Motor neuron (in vitro differentiated cells): ENCODE measurements at regions not wholly inside any gene's neighbourhood (a gene's known extent, or its start where the extent isn't known, plus 50 kb on each side); places are given as distances from the start of the nearest gene placed in this dataset.

Experiments used
- ATAC-seq, 8 experiments: fragments of 200-7000 bp; cut with Tn5 transposase; replicated peaks in 6 of 8; 2 replicates each; pipeline ENCODE4 v1.8.0; 2021; ENCODE audit warnings: mild to moderate bottlenecking in 8 of 8, moderate library complexity in 8 of 8
- H3K27ac ChIP-seq, 2 donors: fragments of 250-450 bp; sonication (Bioruptor Pico); 2 replicates each; pipeline ENCODE4 v1.9.0; 2021; ENCODE audit warnings: antibody characterized with exemption in 2 of 2, mild to moderate bottlenecking in 2 of 2, moderate library complexity in 1 of 2
- H3K4me1 ChIP-seq, 2 donors: fragments of 250-450 bp; sonication (Bioruptor Pico); replicated peaks in 1 of 2; 2 replicates each; pipeline ENCODE4 v1.6.1; 2021; ENCODE audit warnings: antibody characterized with exemption in 2 of 2, mild to moderate bottlenecking in 2 of 2, moderate library complexity in 1 of 2
- H3K4me3 ChIP-seq, 5 donors: fragments of 250-450 bp; sonication (Bioruptor Pico); 2 replicates each; pipeline ENCODE4 v1.9.0; 2021; ENCODE audit warnings: antibody characterized with exemption in 5 of 5, mild to moderate bottlenecking in 5 of 5, moderate library complexity in 4 of 5
- WGBS, 10 experiments: fragments of 450-650 bp; shearing (Covaris generic); methylation state at CpG; one replicate each; pipeline ENCODE4 v1.0.0; 2022; 5-methylcytosine and 5-hydroxymethylcytosine counted together
- in situ Hi-C, 9 experiments: fragments of 400-800 bp; cut with MboI; loops; one replicate each; pipeline ENCODE4 v1.15.0; 2021; ENCODE audit warnings: low sequenced_read_pairs in 9 of 9, low pct_unique_long_range_greater_than_20kb in 2 of 9; ENCODE audit not compliant: unreplicated experiment in 9 of 9

DNA sequence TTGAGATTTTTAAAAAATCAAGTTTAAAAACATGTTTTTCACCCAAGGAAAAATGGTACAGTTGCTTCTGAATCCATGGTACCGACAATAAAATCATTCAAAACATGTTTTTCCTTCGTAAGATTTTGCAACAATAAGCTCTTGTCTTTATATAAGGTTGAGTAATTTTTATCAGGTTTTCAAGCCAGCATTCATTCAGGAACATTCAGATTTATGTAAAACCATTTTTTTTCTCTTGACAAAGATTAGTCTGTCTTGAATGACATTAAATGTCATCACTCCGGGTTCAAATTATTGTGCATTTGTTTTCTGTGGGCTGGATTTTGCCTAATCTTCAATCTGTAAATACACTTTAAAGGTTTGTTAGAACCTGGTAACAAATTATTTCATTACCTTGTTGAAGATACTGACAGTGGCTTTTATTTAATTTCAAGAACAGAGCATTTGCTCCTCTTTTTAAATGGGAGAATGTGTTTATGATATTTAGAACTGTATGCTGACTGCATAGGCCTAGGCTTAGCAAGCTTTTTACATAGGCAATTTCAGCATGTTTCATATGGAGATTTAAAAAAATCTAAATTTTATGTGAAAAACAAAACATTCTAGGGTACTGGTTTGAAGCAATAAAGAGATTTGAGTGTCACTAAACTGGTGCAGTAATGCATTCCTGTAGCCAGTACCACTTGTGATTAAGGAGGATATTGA is 336.4 kb upstream of the HAND2 start:
- no peaks in the 10 kb centered on the region for H3K4me1 ChIP-seq
- no peak overlapping the region for H3K4me3 ChIP-seq
- no peak overlapping the region for H3K27ac ChIP-seq
- in situ Hi-C loops, result no loop called here
- ATAC-seq, result peak in 3 of 8 experiments; percentile 30 to 93 (median 42)
- 0 to 100% (median 92%) methylated on average over 2 to 3 of the region's 3 CpGs for WGBS, 10 experiments

DNA sequence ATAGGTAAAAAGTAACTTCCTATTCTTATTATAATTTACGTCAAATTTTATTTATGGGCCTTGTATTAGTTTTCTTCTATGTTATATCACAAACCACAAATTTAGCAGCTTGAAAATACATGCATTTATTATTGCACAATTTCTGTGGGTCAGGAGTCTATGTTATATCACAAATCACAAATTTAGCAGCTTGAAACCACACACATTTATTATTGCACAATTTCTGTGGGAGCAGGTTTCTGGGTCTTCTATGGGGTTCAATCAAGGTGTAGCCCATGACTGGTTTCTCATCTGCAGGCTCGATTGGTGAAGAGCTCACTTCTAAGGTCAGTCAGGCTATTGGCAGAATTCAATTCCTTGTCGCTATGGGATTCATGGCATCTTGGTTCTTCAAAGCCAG is 332.7 kb upstream of the HAND2 start:
- 0 to 100% (median 80%) methylated on average over 1 to 3 of the region's 3 CpGs for WGBS, 10 experiments
- H3K27ac ChIP-seq, result no peak overlapping the region
- in situ Hi-C loops, result no loop called here
- peaks cover 4 to 8% of the 10 kb centered on the region in 2 donors for H3K4me1 ChIP-seq
- no peak overlapping the region for H3K4me3 ChIP-seq
- no peak for ATAC-seq

DNA sequence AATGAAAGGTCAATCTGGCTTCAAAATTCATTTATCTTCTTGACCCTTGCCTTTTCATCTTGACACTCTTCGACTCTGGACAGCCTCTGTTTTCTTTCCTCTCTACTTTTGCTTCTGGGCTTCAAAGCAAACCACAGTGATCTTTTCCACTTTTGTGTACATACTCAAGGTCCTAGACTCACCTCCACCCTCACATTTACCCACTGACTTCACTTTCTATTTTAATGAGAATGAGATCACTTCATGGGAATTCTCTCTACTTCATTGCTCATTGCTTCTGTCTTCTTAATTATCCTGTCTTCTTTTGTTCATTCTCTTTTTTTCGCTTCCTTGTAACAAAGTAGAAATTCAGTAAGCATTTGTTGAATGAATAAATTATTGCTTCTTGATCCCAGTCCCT is 330.1 kb upstream of the HAND2 start:
- 8 to 62% (median 32%) methylated on average over 1 to 2 of the region's 2 CpGs for WGBS, 10 experiments
- H3K4me1 ChIP-seq, result peaks cover 4 to 8% of the 10 kb centered on the region in 2 donors
- no peak overlapping the region for H3K4me3 ChIP-seq
- in situ Hi-C loops, result no loop called here
- no peak overlapping the region for H3K27ac ChIP-seq
- ATAC-seq, result peak in 4 of 8 experiments; percentile 26 to 66 (median 46)

DNA sequence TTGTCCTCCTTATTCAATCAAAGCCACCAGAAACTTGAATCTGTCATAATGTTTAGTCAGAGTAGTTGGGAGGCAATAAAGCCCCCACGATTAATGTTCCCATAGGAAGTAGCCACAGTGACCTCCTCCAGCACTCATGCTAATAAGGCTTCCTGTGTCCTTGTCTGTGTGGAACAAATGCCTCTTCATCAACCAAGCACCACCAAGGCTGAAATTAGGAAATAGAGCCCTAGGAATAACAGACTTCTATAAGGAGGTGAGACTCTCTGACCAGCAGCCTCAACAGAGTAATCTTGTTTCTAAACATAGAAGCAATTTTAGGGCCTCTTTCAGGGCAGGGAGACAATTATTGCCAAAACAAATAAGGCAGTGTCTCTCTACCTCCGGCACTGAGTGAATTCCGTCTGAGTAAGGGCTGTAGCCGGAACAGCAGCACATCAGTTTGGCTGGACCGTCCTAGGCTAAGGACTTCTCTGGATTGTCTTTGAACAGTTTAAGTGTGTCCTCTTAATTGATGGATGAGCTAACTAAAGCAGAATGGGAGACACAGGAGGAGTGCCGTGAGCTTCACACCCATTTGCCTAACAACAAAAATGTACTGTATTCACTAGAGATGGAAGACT is 329.2 kb upstream of the HAND2 start:
- in situ Hi-C loops, result no loop called here
- Histone ChIP-seq H3K4me1 (peaks cover 4 to 8% of the 10 kb centered on the region in 2 donors), H3K27ac (no peak overlapping the region), H3K4me3 (no peak overlapping the region)
- peak in 2 of 8 experiments; percentile 18 to 23 for ATAC-seq
- WGBS, 10 experiments, result 13 to 48% (median 30%) methylated on average over 2 to 6 of the region's 6 CpGs; no CpG with 5 or more reads in 1 of the 10 experiments

DNA sequence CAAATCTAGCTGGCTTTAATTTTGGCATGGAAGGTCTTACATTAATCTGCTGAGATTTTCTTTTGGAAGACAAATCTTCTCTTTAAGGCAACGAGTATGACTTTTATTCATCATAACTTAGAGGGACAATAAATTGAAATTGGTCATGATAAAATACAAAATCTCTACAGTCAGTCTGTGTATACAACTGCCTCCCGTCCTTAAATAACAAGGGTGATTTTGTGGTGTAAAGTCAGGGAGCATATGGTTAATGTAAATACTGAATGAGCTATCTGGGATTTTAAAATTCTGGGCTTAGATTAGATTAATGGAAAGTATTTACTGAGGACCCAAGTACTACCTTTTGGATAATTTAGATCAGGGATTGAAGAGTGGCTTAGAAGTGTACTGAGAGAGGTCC is 328.4 kb upstream of the HAND2 start:
- ATAC-seq, result no peak
- in situ Hi-C loops, result no loop called here
- Histone ChIP-seq H3K4me1 (peaks cover 4 to 8% of the 10 kb centered on the region in 2 donors), H3K27ac (no peak overlapping the region), H3K4me3 (no peak overlapping the region)
- 19 to 100% (median 76%) methylated on average over 1 to 2 of the region's 2 CpGs; no CpG with 5 or more reads in 1 of the 10 experiments for WGBS, 10 experiments

DNA sequence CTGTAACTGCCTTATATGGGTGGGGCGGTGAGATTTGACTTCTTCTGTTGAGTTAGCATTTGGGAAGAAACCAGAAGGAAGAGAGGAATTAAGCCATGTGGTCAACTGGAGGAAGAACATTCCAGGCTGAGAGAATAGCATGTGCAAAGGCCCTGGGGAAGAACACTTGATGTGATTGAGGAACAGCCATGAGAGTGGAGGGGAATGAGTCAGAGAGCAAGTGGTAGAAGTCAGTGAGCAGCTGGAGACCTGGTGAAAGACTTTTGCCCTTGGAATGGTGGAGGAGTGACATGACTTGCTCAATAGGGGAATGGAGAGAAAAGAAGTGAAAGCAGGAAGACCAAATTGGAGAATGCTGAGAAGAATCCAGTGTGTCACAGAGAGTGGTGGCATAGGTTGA is 327.8 kb upstream of the HAND2 start:
- no peak for ATAC-seq
- H3K4me1 ChIP-seq, result peaks cover 4 to 8% of the 10 kb centered on the region in 2 donors
- in situ Hi-C loops, result no loop called here
- no peak overlapping the region for H3K4me3 ChIP-seq
- WGBS, 10 experiments, result 13 to 100% (median 60%) methylated on average over 1 of the region's 1 CpG; no CpG with 5 or more reads in 5 of the 10 experiments
- H3K27ac ChIP-seq, result no peak overlapping the region

DNA sequence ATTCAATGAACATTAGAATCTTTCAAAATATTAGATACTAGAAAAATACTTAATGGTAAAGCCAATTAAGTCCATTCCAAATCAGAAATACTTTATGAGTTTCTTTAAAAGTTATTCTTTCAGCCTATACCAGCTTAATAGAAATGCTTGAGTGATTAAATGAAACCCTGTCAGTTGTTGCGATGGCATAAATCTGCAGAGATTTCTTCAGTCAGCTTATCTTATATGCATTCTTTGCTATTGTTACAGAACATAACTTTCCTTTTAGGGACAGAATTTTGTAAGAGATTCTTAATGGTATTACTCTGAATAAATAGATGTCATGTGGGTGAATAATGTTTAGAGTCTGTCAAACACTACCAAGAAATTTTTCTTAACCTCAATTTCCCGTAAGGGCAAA is 325.0 kb upstream of the HAND2 start:
- WGBS, 10 experiments, result 50 to 100% (median 93%) methylated on average over 1 to 2 of the region's 2 CpGs; no CpG with 5 or more reads in 1 of the 10 experiments
- no peak for ATAC-seq
- Histone ChIP-seq H3K4me1 (peaks cover 4 to 8% of the 10 kb centered on the region in 2 donors), H3K27ac (no peak overlapping the region), H3K4me3 (no peak overlapping the region)
- in situ Hi-C loops, result no loop called here

DNA sequence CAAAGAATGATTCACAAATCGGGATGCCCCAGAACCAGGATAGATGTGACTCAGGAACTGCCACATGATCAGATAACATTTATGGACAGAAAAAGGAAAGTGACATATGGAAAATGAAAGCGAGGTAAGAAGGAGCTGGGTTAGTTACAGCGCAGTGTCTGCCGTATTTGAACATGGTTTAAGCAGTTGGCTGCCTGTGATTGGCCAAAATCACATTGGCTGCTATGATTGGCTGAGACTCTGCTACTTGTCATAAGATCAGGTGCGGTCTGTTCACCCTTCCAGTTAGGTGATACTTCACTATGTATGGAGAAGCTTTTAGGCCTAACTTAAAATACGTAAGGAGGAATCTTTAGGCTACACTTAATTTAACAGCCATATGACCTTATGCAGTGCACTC is 322.7 kb upstream of the HAND2 start:
- ATAC-seq, result no peak
- no peaks in the 10 kb centered on the region for H3K4me1 ChIP-seq
- H3K27ac ChIP-seq, result no peak overlapping the region
- H3K4me3 ChIP-seq, result no peak overlapping the region
- 65 to 100% (median 94%) methylated on average over 2 to 6 of the region's 6 CpGs for WGBS, 10 experiments
- in situ Hi-C loops, result no loop called here

DNA sequence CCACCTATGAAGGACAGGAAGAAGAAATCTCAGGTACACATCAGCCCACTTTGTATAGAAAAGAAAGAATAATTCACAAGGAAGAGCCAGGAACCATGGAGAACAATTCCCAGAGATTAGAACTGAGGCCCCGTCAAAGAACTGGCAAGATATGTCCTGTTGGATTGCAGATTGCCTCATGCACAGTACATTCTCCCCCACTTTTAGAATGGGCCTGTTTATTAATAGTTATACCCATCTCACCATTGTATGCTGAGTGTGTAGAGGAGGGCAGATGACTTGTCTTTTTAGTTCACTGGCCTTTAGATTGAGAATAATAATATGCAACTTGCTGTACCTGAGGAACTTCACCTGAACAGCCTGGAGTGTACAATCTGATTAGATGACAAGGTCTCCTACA is 315.6 kb upstream of the HAND2 start:
- in situ Hi-C loops, result no loop called here
- Histone ChIP-seq H3K4me1 (no peaks in the 10 kb centered on the region), H3K27ac (no peak overlapping the region), H3K4me3 (no peak overlapping the region)
- ATAC-seq, result no peak
- WGBS, 10 experiments, result 33 to 100% (median 90%) methylated on average over 1 of the region's 1 CpG; no CpG with 5 or more reads in 4 of the 10 experiments

DNA sequence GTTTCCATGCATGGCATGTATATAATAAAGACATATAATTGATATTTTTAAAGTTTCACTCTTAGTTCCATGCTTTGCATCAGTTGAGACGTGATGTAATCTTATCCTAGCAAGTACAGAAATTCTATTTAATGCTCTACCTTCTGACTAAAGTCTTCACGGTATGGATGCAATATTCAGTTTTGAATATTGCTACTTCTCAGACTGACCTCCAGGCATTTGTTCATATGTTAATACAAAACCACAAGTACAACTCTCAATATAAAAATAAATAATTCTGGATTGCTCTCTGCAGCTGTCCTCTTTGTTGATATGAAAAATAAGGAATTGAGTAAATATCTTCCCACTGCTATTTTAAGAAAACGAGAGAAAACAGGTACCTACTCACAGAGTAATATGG is 309.8 kb upstream of the HAND2 start:
- H3K4me3 ChIP-seq, result no peak overlapping the region
- WGBS, 10 experiments, result 0 to 90% (median 71%) methylated on average over 1 to 3 of the region's 3 CpGs; no CpG with 5 or more reads in 1 of the 10 experiments
- H3K4me1 ChIP-seq, result no peaks in the 10 kb centered on the region
- H3K27ac ChIP-seq, result no peak overlapping the region
- ATAC-seq, result peak in 3 of 8 experiments; percentile 74 to 98 (median 86)
- in situ Hi-C loops, result no loop called here

DNA sequence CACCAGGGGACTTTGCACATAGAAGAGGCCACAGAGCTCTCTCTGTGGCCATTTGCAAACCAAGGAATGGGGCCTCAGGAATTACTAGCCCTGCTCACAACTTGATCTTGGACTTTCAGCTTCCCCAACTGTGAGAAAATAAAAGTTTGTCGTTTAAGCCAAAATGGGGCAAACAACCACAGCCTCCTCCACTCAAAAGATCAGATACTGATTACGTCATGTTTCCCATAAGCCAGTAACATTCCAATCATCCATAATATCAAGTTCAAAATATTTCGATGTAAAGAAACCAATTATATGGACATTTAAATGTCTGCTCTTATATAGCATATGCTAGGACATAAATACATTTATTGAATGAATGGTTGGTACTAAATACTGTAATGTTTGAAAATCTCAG is 307.5 kb upstream of the HAND2 start:
- H3K27ac ChIP-seq, result no peak overlapping the region
- 31 to 90% (median 71%) methylated on average over 1 to 3 of the region's 3 CpGs; no CpG with 5 or more reads in 1 of the 10 experiments for WGBS, 10 experiments
- H3K4me3 ChIP-seq, result no peak overlapping the region
- ATAC-seq, result no peak
- no peaks in the 10 kb centered on the region for H3K4me1 ChIP-seq
- in situ Hi-C loops, result no loop called here

DNA sequence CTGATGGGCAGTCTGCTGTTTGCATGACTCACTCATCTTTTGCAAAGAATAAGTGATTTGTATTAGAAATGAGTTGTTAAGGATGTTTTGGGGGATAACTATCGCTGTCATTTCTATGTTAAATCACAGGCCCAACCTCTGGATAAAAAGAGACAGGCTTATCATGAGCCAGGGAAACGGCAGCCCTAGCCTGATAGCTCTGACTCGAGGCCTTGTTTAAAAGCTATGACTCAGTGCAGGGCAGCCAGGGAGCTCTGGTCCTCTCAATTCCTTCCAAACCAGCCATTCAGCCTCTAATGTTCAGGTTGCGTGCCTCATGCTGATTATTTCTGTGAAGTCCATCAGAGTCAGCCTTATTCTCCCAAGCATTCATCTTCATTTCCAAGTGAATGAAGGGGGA is 305.9 kb upstream of the HAND2 start:
- ATAC-seq, result peak in 6 of 8 experiments; percentile 38 to 100 (median 100)
- Histone ChIP-seq H3K4me1 (no peaks in the 10 kb centered on the region), H3K27ac (no peak overlapping the region), H3K4me3 (no peak overlapping the region)
- WGBS, 10 experiments, result 0 to 100% (median 35%) methylated on average over 1 to 4 of the region's 4 CpGs; no CpG with 5 or more reads in 4 of the 10 experiments
- in situ Hi-C loops, result no loop called here

DNA sequence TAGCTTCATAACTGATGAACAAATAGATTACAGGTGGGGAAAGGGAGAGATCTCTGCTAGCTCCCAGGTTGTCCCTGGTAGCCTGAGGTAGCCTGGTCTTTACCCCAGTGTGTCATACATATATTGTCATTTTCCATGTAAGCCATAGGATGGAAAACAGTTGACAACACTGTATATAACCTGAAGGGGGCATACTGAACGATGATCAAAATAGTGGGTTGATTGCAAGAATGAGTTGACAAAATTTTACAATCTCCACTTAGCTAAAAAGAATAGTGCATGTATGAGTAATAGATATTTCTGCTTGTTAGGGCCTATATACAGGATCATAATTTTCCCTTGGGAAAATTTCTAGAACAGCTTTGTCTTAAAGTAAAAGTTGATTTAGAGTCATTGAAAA is 304.1 kb upstream of the HAND2 start:
- ATAC-seq, result no peak
- H3K27ac ChIP-seq, result no peak overlapping the region
- in situ Hi-C loops, result no loop called here
- no peak overlapping the region for H3K4me3 ChIP-seq
- 20 to 100% (median 79%) methylated on average over 1 of the region's 1 CpG; no CpG with 5 or more reads in 4 of the 10 experiments for WGBS, 10 experiments
- H3K4me1 ChIP-seq, result no peaks in the 10 kb centered on the region
